ENCODE measurements at regions not wholly inside any gene's neighbourhood (a gene's known extent, or its start where the extent isn't known, plus 50 kb on each side); places are given as distances from the start of the nearest gene placed in this dataset.

GRCh38 chr4:22070256-22070655 lies 121.7 kb upstream of the KCNIP4 start (continued):
- TF ChIP-seq TSHZ1 (tag by site-specific recombination; IDR thresholded peaks at IDR 0.05; ENCODE audit: borderline replicate concordance) (no peak), ZNF16 (tag by site-specific recombination; IDR thresholded peaks at IDR 0.05; ENCODE audit: low read depth) (no peak), ZNF621 (tag by site-specific recombination; IDR thresholded peaks at IDR 0.05) (no peak), ZNF394 (tag by site-specific recombination; IDR thresholded peaks at IDR 0.05; ENCODE audit: borderline replicate concordance) (no peak), ZNF350 (tag by site-specific recombination; IDR thresholded peaks at IDR 0.05) (no peak), SALL2 (tag by site-specific recombination; IDR thresholded peaks at IDR 0.05; ENCODE audit: borderline replicate concordance) (no peak), ZNF174 (tag by site-specific recombination; IDR thresholded peaks at IDR 0.05) (no peak), ZNF629 (tag by site-specific recombination; IDR thresholded peaks at IDR 0.05) (no peak), MYNN (tag by site-specific recombination; IDR thresholded peaks at IDR 0.05; ENCODE audit: borderline replicate concordance) (no peak), ZNF639 (tag by site-specific recombination; IDR thresholded peaks at IDR 0.05) (no peak)

- POLR2A ChIA-PET: no interaction called here
- CTCF ChIA-PET: no interaction called here
- no peaks in the 10 kb centered on the region for H3K36me3 ChIP-seq (ENCODE audit: control insufficient read depth in 2 of 2, insufficient read depth in 1 of 2, low read length in 2 of 2)
- H3K4me3 ChIP-seq (ENCODE audit: low read depth, low read length): no peak overlapping the region
- no peaks in the 10 kb centered on the region for H3K4me1 ChIP-seq (ENCODE audit: control insufficient read depth, insufficient read depth, low read length)
- TF ChIP-seq ZNF529 (tag by site-specific recombination; IDR thresholded peaks at IDR 0.05; ENCODE audit: insufficient replicate concordance) (no peak), MEIS1 (CRISPR knock-in tag; IDR thresholded peaks at IDR 0.05; ENCODE audit: borderline replicate concordance) (no peak), ZNF391 (tag by site-specific recombination; IDR thresholded peaks at IDR 0.05; ENCODE audit: borderline replicate concordance, low read depth) (no peak), ZNF560 (tag by site-specific recombination; IDR thresholded peaks at IDR 0.05; ENCODE audit: borderline replicate concordance) (no peak), ZNF629 (tag by site-specific recombination; IDR thresholded peaks at IDR 0.05) (no peak), ZNF621 (tag by site-specific recombination; IDR thresholded peaks at IDR 0.05) (no peak), OSR2 (tag by site-specific recombination; IDR thresholded peaks at IDR 0.05) (no peak), ZNF530 (tag by site-specific recombination; IDR thresholded peaks at IDR 0.05; ENCODE audit: low read depth) (no peak), PRDM1 (tag by site-specific recombination; IDR thresholded peaks at IDR 0.05) (no peak)
- H3K9me3 ChIP-seq (ENCODE audit: control insufficient read depth, insufficient read depth, low read depth, low read length): no peaks in the 10 kb centered on the region
- no peak overlapping the region for H3K27ac ChIP-seq (ENCODE audit: extremely low read depth, low read depth, low read length)
These were observed 115.0 kb upstream of the KCNIP4 start for GRCh38 chr4:22063613-22064012.

- CTCF ChIA-PET: interaction anchor here (0.7 kb wide), 1 partner anchor 424 kb away, joined by 3 read pairs; no protein-coding TSS in a partner anchor
- H3K4me3 ChIP-seq (ENCODE audit: low read depth, low read length): no peak overlapping the region
- no peak overlapping the region for H3K27ac ChIP-seq (ENCODE audit: extremely low read depth, low read depth, low read length)
- H3K4me1 ChIP-seq (ENCODE audit: control insufficient read depth, insufficient read depth, low read length): no peaks in the 10 kb centered on the region
- no peaks in the 10 kb centered on the region for H3K9me3 ChIP-seq (ENCODE audit: control insufficient read depth, insufficient read depth, low read depth, low read length)
- TF ChIP-seq ZNF133 (tag by site-specific recombination; IDR thresholded peaks at IDR 0.05): no peak
- no peak for TF ChIP-seq MZF1 (tag by site-specific recombination; IDR thresholded peaks at IDR 0.05; ENCODE audit: borderline replicate concordance)
- TF ChIP-seq ZNF175 (tag by site-specific recombination; IDR thresholded peaks at IDR 0.05): no peak
- no peak for TF ChIP-seq ZBTB21 (tag by site-specific recombination; IDR thresholded peaks at IDR 0.05)
- TF ChIP-seq ZNF223 (tag by site-specific recombination; IDR thresholded peaks at IDR 0.05): no peak
- TF ChIP-seq ZNF792 (tag by site-specific recombination; IDR thresholded peaks at IDR 0.05): no peak
- no peak for TF ChIP-seq ZFP3 (tag by site-specific recombination; IDR thresholded peaks at IDR 0.05; ENCODE audit: low read depth)
- H3K36me3 ChIP-seq (ENCODE audit: control insufficient read depth in 2 of 2, insufficient read depth in 1 of 2, low read length in 2 of 2): no peaks in the 10 kb centered on the region
- POLR2A ChIA-PET: no interaction called here
These were observed 114.1 kb upstream of the KCNIP4 start for GRCh38 chr4:22062676-22063075.

Data from HEK293 (cell line).